Tibial nerve (tissue), 4 donors: ENCODE measurements at regions not wholly inside any gene's neighbourhood (a gene's known extent, or its start where the extent isn't known, plus 50 kb on each side); places are given as distances from the start of the nearest gene placed in this dataset.

Experiments used
- DNase-seq, 2 donors: peaks; one replicate each; pipeline ENCODE4 v3.0.0-alpha.2; 2019; ENCODE audit warnings: low spot score in 2 of 2
- H3K27ac ChIP-seq, 4 donors: fragments of 200-600 bp; sonication (generic) in 3 of 4; one replicate each; pipeline ENCODE4 v1.5.1; 2017 to 2019; ENCODE audit warnings: mild to moderate bottlenecking in 1 of 4
- H3K27me3 ChIP-seq, 2 donors: fragments of 200-600 bp; sonication (generic) in 1 of 2; one replicate each; pipeline versions ENCODE4 v1.5.1 to v1.6.0; 2017 to 2019
- H3K36me3 ChIP-seq, 3 donors: fragments of 200-600 bp; sonication (generic); one replicate each; pipeline ENCODE4 v1.5.1; 2018 to 2019
- H3K4me1 ChIP-seq, 4 donors: fragments of 200-600 bp; sonication (generic) in 3 of 4; one replicate each; pipeline ENCODE4 v1.5.1; 2017 to 2019
- H3K4me3 ChIP-seq, 4 donors: fragments of 200-600 bp; sonication (generic) in 3 of 4; one replicate each; pipeline ENCODE4 v1.5.1; 2017 to 2019; ENCODE audit warnings: mild to moderate bottlenecking in 1 of 4, moderate library complexity in 1 of 4
- H3K9me3 ChIP-seq, 4 donors: fragments of 200-600 bp; sonication (generic) in 3 of 4; one replicate each; pipeline ENCODE4 v1.5.1; 2017 to 2019
- CTCF ChIP-seq, 5 experiments: fragments of 200-600 bp in 3 of 5; fragments of 450-650 bp in 2 of 5; sonication (generic) in 3 of 5; IDR thresholded peaks; one replicate each; pipeline ENCODE4 v1.5.1; 2016 to 2019; ENCODE audit warnings: antibody characterized with exemption in 5 of 5, mild to moderate bottlenecking in 3 of 5, moderate library complexity in 2 of 5
- EP300 ChIP-seq, 2 donors: sonication (generic); formaldehyde crosslinking; IDR thresholded peaks; one replicate each; pipeline ENCODE4 v1.6.1; 2017; ENCODE audit warnings: antibody characterized with exemption in 2 of 2, mild to moderate bottlenecking in 1 of 2
- POLR2A ChIP-seq, 2 donors: fragments of 450-650 bp; IDR thresholded peaks; one replicate each; pipeline ENCODE4 v1.6.1; 2017; ENCODE audit warnings: antibody characterized with exemption in 2 of 2, mild to moderate bottlenecking in 2 of 2, moderate library complexity in 2 of 2
- WGBS, 2 donors: methylation state at CpG; one replicate each; pipeline ENCODE4 v1.1.5; 2018; 5-methylcytosine and 5-hydroxymethylcytosine counted together

- no peaks in the 10 kb centered on the region for H3K27me3 ChIP-seq
- WGBS, 2 donors, result 87 to 94% methylated on average over 6 of the region's 6 CpGs
- no peak overlapping the region for H3K27ac ChIP-seq
- DNase-seq, result no peak
- H3K9me3 ChIP-seq, result no peaks in the 10 kb centered on the region
- H3K36me3 ChIP-seq, result no peaks in the 10 kb centered on the region
- no peak for TF ChIP-seq POLR2A (IDR thresholded peaks at IDR 0.05)
- no peak for TF ChIP-seq EP300 (IDR thresholded peaks at IDR 0.05)
- TF ChIP-seq CTCF (IDR thresholded peaks at IDR 0.05), result no peak
- no peak overlapping the region for H3K4me3 ChIP-seq
- no peaks in the 10 kb centered on the region for H3K4me1 ChIP-seq
These were observed 392.7 kb downstream of the AGTPBP1 start for GRCh38 chr9:85349046-85349445.

- H3K4me1 ChIP-seq, result no peaks in the 10 kb centered on the region
- H3K27me3 ChIP-seq, result no peaks in the 10 kb centered on the region
- no peaks in the 10 kb centered on the region for H3K36me3 ChIP-seq
- TF ChIP-seq EP300 (IDR thresholded peaks at IDR 0.05) (no peak), CTCF (IDR thresholded peaks at IDR 0.05) (no peak), POLR2A (IDR thresholded peaks at IDR 0.05) (no peak)
- DNase-seq, result no peak
- no peaks in the 10 kb centered on the region for H3K9me3 ChIP-seq
- no peak overlapping the region for H3K27ac ChIP-seq
- no peak overlapping the region for H3K4me3 ChIP-seq
- WGBS, 2 donors, result 81 to 89% methylated on average over 6 of the region's 6 CpGs
These were observed 394.2 kb downstream of the AGTPBP1 start for GRCh38 chr9:85347541-85347940.

GRCh38 chr9:85344901-85345300, 396.9 kb downstream of the AGTPBP1 start:
- 67 to 82% methylated on average over 4 of the region's 4 CpGs for WGBS, 2 donors
- Histone ChIP-seq H3K27me3 (no peaks in the 10 kb centered on the region), H3K36me3 (no peaks in the 10 kb centered on the region), H3K4me1 (no peaks in the 10 kb centered on the region), H3K27ac (no peak overlapping the region), H3K9me3 (no peaks in the 10 kb centered on the region), H3K4me3 (no peak overlapping the region)
- no peak for DNase-seq
- TF ChIP-seq POLR2A (IDR thresholded peaks at IDR 0.05), result no peak
- no peak for TF ChIP-seq EP300 (IDR thresholded peaks at IDR 0.05)
- TF ChIP-seq CTCF (IDR thresholded peaks at IDR 0.05), result no peak

- Histone ChIP-seq H3K4me3 (no peak overlapping the region), H3K4me1 (no peaks in the 10 kb centered on the region), H3K9me3 (no peaks in the 10 kb centered on the region), H3K27ac (no peak overlapping the region), H3K36me3 (no peaks in the 10 kb centered on the region), H3K27me3 (no peaks in the 10 kb centered on the region)
- 43 to 47% methylated on average over 2 of the region's 2 CpGs for WGBS, 2 donors
- TF ChIP-seq EP300 (IDR thresholded peaks at IDR 0.05) (no peak), POLR2A (IDR thresholded peaks at IDR 0.05) (no peak), CTCF (IDR thresholded peaks at IDR 0.05) (no peak)
- DNase-seq, result no peak
These were observed 402.4 kb downstream of the AGTPBP1 start for GRCh38 chr9:85339338-85339737.

- H3K27ac ChIP-seq, result no peak overlapping the region
- 85 to 86% methylated on average over 2 of the region's 2 CpGs for WGBS, 2 donors
- no peaks in the 10 kb centered on the region for H3K36me3 ChIP-seq
- no peaks in the 10 kb centered on the region for H3K9me3 ChIP-seq
- TF ChIP-seq CTCF (IDR thresholded peaks at IDR 0.05) (no peak), POLR2A (IDR thresholded peaks at IDR 0.05) (no peak), EP300 (IDR thresholded peaks at IDR 0.05) (no peak)
- no peaks in the 10 kb centered on the region for H3K4me1 ChIP-seq
- H3K27me3 ChIP-seq, result no peaks in the 10 kb centered on the region
- no peak overlapping the region for H3K4me3 ChIP-seq
- DNase-seq, result no peak
These were observed 407.5 kb downstream of the AGTPBP1 start for GRCh38 chr9:85334228-85334627.
